ENCODE measurements at regions not wholly inside any gene's neighbourhood (a gene's known extent, or its start where the extent isn't known, plus 50 kb on each side); places are given as distances from the start of the nearest gene placed in this dataset.

GRCh38 chr15:70342554-70343548, 245.1 kb upstream of the TLE3 start:
- DNase-seq = no peak

- DNase-seq = no peak
Observed at GRCh38 chr15:70342141-70342540, 244.4 kb upstream of the TLE3 start.

GRCh38 chr15:70341566-70341965, 243.8 kb upstream of the TLE3 start:
- DNase-seq = no peak

- no peak for DNase-seq
Observed at GRCh38 chr15:70340494-70340870, 242.8 kb upstream of the TLE3 start.

GRCh38 chr15:70339571-70340493, 242.1 kb upstream of the TLE3 start:
- DNase-seq = peak; percentile 92

- DNase-seq = no peak
Observed at GRCh38 chr15:70337277-70338186, 239.8 kb upstream of the TLE3 start.

- DNase-seq = peak; percentile 70
Observed at GRCh38 chr15:70336425-70337009, 238.8 kb upstream of the TLE3 start.

- DNase-seq = no peak
Observed at GRCh38 chr15:70334286-70334685, 236.6 kb upstream of the TLE3 start.

GRCh38 chr15:70329179-70329578, 231.5 kb upstream of the TLE3 start:
- peak; percentile 14 for DNase-seq

GRCh38 chr15:70328679-70329115, 231.0 kb upstream of the TLE3 start:
- DNase-seq = no peak

- DNase-seq = peak; percentile 88
Observed at GRCh38 chr15:70327856-70328678, 230.3 kb upstream of the TLE3 start.

GRCh38 chr15:70327328-70327855, 229.7 kb upstream of the TLE3 start:
- no peak for DNase-seq

- DNase-seq = peak; percentile 37
Observed at GRCh38 chr15:70324001-70324974, 226.6 kb upstream of the TLE3 start.

GRCh38 chr15:70323111-70323851, 225.6 kb upstream of the TLE3 start:
- DNase-seq = peak; percentile 7

- DNase-seq = peak; percentile 42
Observed at GRCh38 chr15:70322051-70322668, 224.4 kb upstream of the TLE3 start.

GRCh38 chr15:70321172-70321819, 223.6 kb upstream of the TLE3 start:
- DNase-seq = no peak

- peak; percentile 88 for DNase-seq
Observed at GRCh38 chr15:70320482-70320881, 222.8 kb upstream of the TLE3 start.

GRCh38 chr15:70320077-70320476, 222.4 kb upstream of the TLE3 start:
- DNase-seq = no peak

Data from MV-4-11 (cell line).